Endodermal cell (in vitro differentiated cells): ENCODE measurements at regions not wholly inside any gene's neighbourhood (a gene's known extent, or its start where the extent isn't known, plus 50 kb on each side); places are given as distances from the start of the nearest gene placed in this dataset.

ENCODE experiments used
- DNase-seq: peaks from one replicate; pipeline ENCODE4 v3.0.0-alpha.2; 2017
- H3K27ac ChIP-seq: 2 replicates; pipeline ENCODE4 v1.5.1; 2013; ENCODE audit warnings: mild to moderate bottlenecking, low read depth, low read length, moderate library complexity
- H3K27me3 ChIP-seq: 2 replicates; pipeline ENCODE4 v1.6.1; 2013; ENCODE audit warnings: mild to moderate bottlenecking, low read length, moderate library complexity; ENCODE audit not compliant: insufficient read depth, control insufficient read depth, poor library complexity, severe bottlenecking
- H3K36me3 ChIP-seq: 2 replicates; pipeline ENCODE4 v1.7.0; 2013; ENCODE audit warnings: mild to moderate bottlenecking, low read length, moderate library complexity; ENCODE audit not compliant: control insufficient read depth, insufficient read depth
- H3K4me1 ChIP-seq: one replicate; pipeline ENCODE4 v1.7.0; 2013; ENCODE audit warnings: low read length; ENCODE audit not compliant: control insufficient read depth, insufficient read depth
- H3K4me3 ChIP-seq: 2 replicates; pipeline ENCODE4 v1.5.1; 2013; ENCODE audit warnings: mild to moderate bottlenecking, low read length, moderate library complexity
- H3K9ac ChIP-seq: 2 replicates; pipeline ENCODE4 v1.6.1; 2013; ENCODE audit warnings: mild to moderate bottlenecking, low read length, moderate library complexity; ENCODE audit not compliant: poor library complexity, severe bottlenecking; ENCODE audit errors: extremely low read depth
- H3K9me3 ChIP-seq: 2 replicates; pipeline ENCODE4 v1.6.1; 2013; ENCODE audit warnings: mild to moderate bottlenecking, low read length, moderate library complexity; ENCODE audit not compliant: control insufficient read depth
- H3K27ac Mint-ChIP-seq: 2 replicates; pipeline ENCODE4 v1.8.0; 2020; ENCODE audit warnings: mixed read lengths
- H3K27me3 Mint-ChIP-seq: 2 replicates; pipeline ENCODE4 v1.8.0; 2021; ENCODE audit warnings: mild to moderate bottlenecking, mixed read lengths; ENCODE audit not compliant: insufficient read depth
- H3K36me3 Mint-ChIP-seq: 2 replicates; pipeline ENCODE4 v1.8.0; 2020; ENCODE audit warnings: low read depth, mixed read lengths
- H3K4me1 Mint-ChIP-seq: 2 replicates; pipeline ENCODE4 v1.8.0; 2020; ENCODE audit warnings: mixed read lengths
- H3K4me3 Mint-ChIP-seq: 2 replicates; pipeline ENCODE4 v1.8.0; 2020; ENCODE audit warnings: mild to moderate bottlenecking, moderate library complexity, mixed read lengths
- H3K9me3 Mint-ChIP-seq: 2 replicates; pipeline ENCODE4 v1.8.0; 2020; ENCODE audit warnings: mild to moderate bottlenecking, mixed read lengths
- CTCF ChIP-seq: fragments of 200-600 bp; sonication (generic); conservative IDR thresholded peaks from 2 replicates; pipeline ENCODE4 v1.5.0; 2021; ENCODE audit warnings: antibody characterized with exemption, mild to moderate bottlenecking
- WGBS, 2 experiments: methylation state at CpG; one replicate each; pipeline versions ENCODE4 v1.1.5 to v1.1.7; 2013; ENCODE audit warnings: missing lambda C conversion rate in 2 of 2, mixed read lengths in 1 of 2; ENCODE audit not compliant: insufficient coverage in 1 of 2, insufficient read length in 1 of 2; 5-methylcytosine and 5-hydroxymethylcytosine counted together

GRCh38 chr1:38446936-38447335 is 400.3 kb upstream of the POU3F1 start:
- no peaks in the 10 kb centered on the region for H3K27me3 Mint-ChIP-seq
- TF ChIP-seq CTCF, result no peak

GRCh38 chr1:38444770-38445442 is 398.3 kb upstream of the POU3F1 start:
- Histone ChIP-seq H3K4me3 (no peak overlapping the region), H3K9me3 (peaks cover 11% of the 10 kb centered on the region), H3K9ac (no peak overlapping the region), H3K27me3 (no peaks in the 10 kb centered on the region), H3K36me3 (no peaks in the 10 kb centered on the region), H3K4me1 (no peaks in the 10 kb centered on the region), H3K27ac (no peak overlapping the region)
- Mint-ChIP-seq H3K9me3 (peaks cover 7% of the 10 kb centered on the region), H3K27me3 (no peaks in the 10 kb centered on the region), H3K36me3 (peaks cover 6% of the 10 kb centered on the region), H3K27ac (no peak overlapping the region), H3K4me3 (no peak overlapping the region), H3K4me1 (peaks cover 10% of the 10 kb centered on the region)
- 75 to 80% methylated on average over 9 to 16 of the region's 16 CpGs for WGBS, 2 experiments
- TF ChIP-seq CTCF, result no peak
- DNase-seq, result no peak

More at GRCh38 chr1:38446936-38447335, 400.3 kb upstream of the POU3F1 start:
- Histone ChIP-seq H3K4me3 (no peak overlapping the region), H3K27ac (no peak overlapping the region), H3K9me3 (no peaks in the 10 kb centered on the region), H3K9ac (no peak overlapping the region), H3K36me3 (no peaks in the 10 kb centered on the region), H3K27me3 (no peaks in the 10 kb centered on the region), H3K4me1 (no peaks in the 10 kb centered on the region)
- no peaks in the 10 kb centered on the region for H3K9me3 Mint-ChIP-seq
- no peak for DNase-seq
- peaks cover 15% of the 10 kb centered on the region for H3K4me1 Mint-ChIP-seq
- H3K4me3 Mint-ChIP-seq, result no peak overlapping the region
- peaks cover 3% of the 10 kb centered on the region for H3K36me3 Mint-ChIP-seq
- 96% methylated on average over 4 of the region's 4 CpGs for WGBS, 2 experiments
- H3K27ac Mint-ChIP-seq, result no peak overlapping the region

GRCh38 chr1:38444311-38444710 is 397.7 kb upstream of the POU3F1 start:
- Mint-ChIP-seq H3K27me3 (no peaks in the 10 kb centered on the region), H3K9me3 (peaks cover 7% of the 10 kb centered on the region), H3K4me3 (no peak overlapping the region), H3K4me1 (peaks cover 10% of the 10 kb centered on the region), H3K27ac (no peak overlapping the region), H3K36me3 (peaks cover 6% of the 10 kb centered on the region)
- Histone ChIP-seq H3K4me1 (no peaks in the 10 kb centered on the region), H3K4me3 (no peak overlapping the region), H3K36me3 (no peaks in the 10 kb centered on the region), H3K27ac (no peak overlapping the region), H3K9me3 (peaks cover 11% of the 10 kb centered on the region), H3K27me3 (no peaks in the 10 kb centered on the region), H3K9ac (no peak overlapping the region)
- TF ChIP-seq CTCF, result no peak
- DNase-seq, result peak; percentile 44
- WGBS, 2 experiments, result 67 to 72% methylated on average over 3 to 4 of the region's 4 CpGs
